Activated CD4-positive, alpha-beta T cell treated with anti-CD3 and anti-CD28 coated beads, Interleukin-2, amount 10 ng/mL, durations not matched to agents 7 days and 5 days (primary cell): ENCODE measurements at regions not wholly inside any gene's neighbourhood (a gene's known extent, or its start where the extent isn't known, plus 50 kb on each side); places are given as distances from the start of the nearest gene placed in this dataset.
"Not testable (repeated sequence)": the region's sequence is repeated elsewhere in the genome, so short reads cannot be mapped to it uniquely, and the experiment has no call there.

Experiments
- CTCF ChIA-PET: fragments of 350-600 bp; sonication (Branson Sonifier 250); formaldehyde crosslinking; loops from one replicate; lab custom pipeline; 2021; ENCODE audit warnings: antibody characterized with exemption; lab: Charles Lee
- POLR2A ChIA-PET: fragments of 350-600 bp; sonication (Branson Sonifier 250); formaldehyde crosslinking; loops from one replicate; lab custom pipeline; 2021; ENCODE audit warnings: antibody characterized with exemption; lab: Charles Lee
- DNase-seq: peaks from one replicate; pipeline ENCODE4 v3.0.0-alpha.2; 2020
- H3K27ac Mint-ChIP-seq: one replicate; pipeline ENCODE4 v1.8.0; 2021; ENCODE audit warnings: mild to moderate bottlenecking, moderate library complexity, mixed read lengths
- H3K27me3 Mint-ChIP-seq: one replicate; pipeline ENCODE4 v1.8.0; 2021; ENCODE audit warnings: mixed read lengths
- H3K36me3 Mint-ChIP-seq: one replicate; pipeline ENCODE4 v1.8.0; 2021; ENCODE audit warnings: low read depth, mixed read lengths
- H3K4me1 Mint-ChIP-seq: one replicate; pipeline ENCODE4 v1.8.0; 2021; ENCODE audit warnings: mixed read lengths
- H3K4me3 Mint-ChIP-seq: one replicate; pipeline ENCODE4 v1.8.0; 2021; ENCODE audit warnings: mild to moderate bottlenecking, moderate library complexity, mixed read lengths
- H3K9me3 Mint-ChIP-seq: one replicate; pipeline ENCODE4 v1.8.0; 2021; ENCODE audit warnings: mixed read lengths

DNA sequence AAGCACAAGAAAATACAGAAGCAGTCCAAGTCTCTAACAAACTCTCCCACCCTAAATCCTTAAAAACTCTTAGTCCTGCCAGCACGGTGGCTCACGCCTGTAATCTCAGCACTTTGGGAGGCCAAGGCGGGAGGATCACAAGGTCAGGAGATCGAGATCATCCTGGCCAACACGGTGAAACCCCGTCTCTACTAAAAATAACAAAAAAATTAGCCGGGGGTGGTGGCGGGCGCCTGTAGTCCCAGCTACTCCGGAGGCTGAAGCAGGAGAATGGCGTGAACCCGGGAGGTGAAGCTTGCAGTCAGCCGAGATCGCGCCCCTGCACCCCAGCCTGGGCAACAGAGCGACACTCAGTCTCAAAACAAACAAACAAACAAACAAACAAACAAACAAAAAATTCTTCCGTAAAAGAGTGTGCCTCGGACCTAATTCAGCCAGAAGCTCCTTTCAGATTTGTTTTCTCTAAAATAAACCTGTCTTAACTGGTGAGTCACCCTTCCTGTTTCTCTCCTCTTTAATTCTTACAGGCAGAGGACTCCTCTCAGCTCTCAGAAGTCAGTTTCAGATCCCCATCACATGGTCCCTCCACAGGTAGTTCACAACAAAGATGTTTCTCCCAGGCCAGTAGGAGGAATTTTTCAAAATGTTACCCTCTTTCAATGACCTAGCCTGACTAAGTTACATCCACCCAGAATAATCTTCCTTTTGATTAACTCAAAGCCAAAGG, 953.2 kb downstream of the STIM2 start:
- H3K4me3 Mint-ChIP-seq, H3K27ac Mint-ChIP-seq, H3K27me3 Mint-ChIP-seq, H3K9me3 Mint-ChIP-seq, POLR2A ChIA-PET, H3K4me1 Mint-ChIP-seq, CTCF ChIA-PET, H3K36me3 Mint-ChIP-seq, DNase-seq: not testable (repeated sequence)

DNA sequence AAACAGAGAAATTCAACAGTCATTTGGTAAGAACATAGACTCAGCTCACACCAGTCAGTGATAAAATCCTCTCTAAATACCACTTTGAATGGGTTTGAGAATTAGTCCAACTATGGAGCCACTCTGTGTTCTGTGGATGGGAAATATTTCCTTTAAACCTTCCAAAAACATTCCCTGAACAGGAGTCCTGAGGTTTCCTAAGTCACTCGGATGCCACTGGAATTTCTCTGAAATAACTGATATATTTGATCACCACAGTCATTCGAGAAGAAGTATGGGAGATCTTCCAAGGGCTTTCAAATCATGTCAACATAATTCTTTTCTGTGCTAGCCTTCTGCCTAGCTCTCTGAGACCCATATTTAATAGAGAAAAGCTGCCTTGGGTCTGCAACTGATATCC, 958.6 kb downstream of the STIM2 start:
- ChIA-PET CTCF (no interaction called here), POLR2A (no interaction called here)
- Mint-ChIP-seq H3K27ac (no peak overlapping the region), H3K36me3 (no peaks in the 10 kb centered on the region), H3K4me3 (no peak overlapping the region), H3K4me1 (no peaks in the 10 kb centered on the region), H3K9me3 (peaks cover 4% of the 10 kb centered on the region), H3K27me3 (no peaks in the 10 kb centered on the region)
- DNase-seq, result no peak

DNA sequence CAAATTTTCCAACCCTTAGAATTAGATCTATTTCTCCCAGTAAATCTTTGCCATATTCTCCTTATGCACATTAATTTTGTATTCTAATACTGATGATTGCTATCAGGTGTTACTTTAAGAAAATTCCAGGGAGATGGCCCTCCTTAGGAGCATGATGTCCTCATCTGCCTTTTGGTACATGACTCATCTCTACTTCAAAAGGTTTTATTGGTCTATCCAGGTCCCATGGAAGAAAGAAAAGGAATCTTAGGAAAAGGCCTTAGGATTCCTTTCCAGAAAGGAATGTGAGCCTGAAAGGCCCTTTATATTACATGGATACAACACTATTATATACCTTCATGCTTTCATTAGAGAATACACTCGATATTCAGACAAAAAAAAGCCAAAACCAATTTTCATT, 968.2 kb downstream of the STIM2 start:
- DNase-seq, result no peak
- no peaks in the 10 kb centered on the region for H3K27me3 Mint-ChIP-seq
- H3K36me3 Mint-ChIP-seq, result no peaks in the 10 kb centered on the region
- no peak overlapping the region for H3K27ac Mint-ChIP-seq
- ChIA-PET CTCF (no interaction called here), POLR2A (no interaction called here)
- H3K9me3 Mint-ChIP-seq, result peaks cover 1% of the 10 kb centered on the region
- no peaks in the 10 kb centered on the region for H3K4me1 Mint-ChIP-seq
- H3K4me3 Mint-ChIP-seq, result no peak overlapping the region

DNA sequence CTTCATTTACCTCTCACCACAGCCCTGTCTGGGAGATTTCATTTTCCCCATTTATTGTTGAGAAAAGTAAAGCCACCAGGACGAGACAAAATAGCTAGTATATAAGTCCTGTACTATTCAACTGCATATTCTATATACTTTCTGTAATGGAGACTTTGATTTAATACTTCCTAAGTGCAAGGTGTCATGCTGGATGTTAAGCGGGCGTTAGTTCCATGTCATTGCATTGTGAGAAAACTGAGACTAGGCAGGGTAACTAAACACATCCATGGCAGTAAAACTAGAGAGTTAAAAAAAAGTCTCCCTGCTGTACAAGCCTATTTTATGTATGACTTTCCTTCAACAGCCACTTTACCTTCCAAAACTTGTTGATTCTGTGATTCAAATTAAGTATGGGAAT, 969.6 kb downstream of the STIM2 start:
- H3K4me3 Mint-ChIP-seq, result no peak overlapping the region
- POLR2A ChIA-PET, result no interaction called here

DNA sequence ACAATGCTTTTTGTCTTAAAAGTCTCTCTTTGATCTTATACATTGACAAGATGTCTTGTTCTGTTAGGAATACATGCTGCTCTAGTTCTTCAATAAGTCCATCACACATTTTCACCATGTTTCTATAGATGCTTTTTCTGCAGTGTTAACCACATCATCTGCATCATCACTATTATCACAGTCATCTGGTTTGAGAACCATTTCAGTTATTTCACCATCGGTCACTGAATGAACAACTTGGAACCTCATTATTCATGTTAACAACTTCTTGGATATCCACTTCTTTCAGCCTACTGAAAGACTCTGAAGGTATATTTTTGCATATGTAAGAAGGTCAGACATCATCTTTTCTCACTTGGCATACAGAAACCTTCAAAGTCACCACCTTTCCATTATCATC, 975.2 kb downstream of the STIM2 start:
- Mint-ChIP-seq H3K27me3 (no peaks in the 10 kb centered on the region), H3K27ac (no peak overlapping the region), H3K36me3 (no peaks in the 10 kb centered on the region), H3K4me1 (no peaks in the 10 kb centered on the region), H3K4me3 (no peak overlapping the region), H3K9me3 (peaks cover 6% of the 10 kb centered on the region)
- CTCF ChIA-PET, result no interaction called here
- DNase-seq, result no peak
- POLR2A ChIA-PET, result no interaction called here

More for the DNA sequence above, 969.6 kb downstream of the STIM2 start:
- H3K27ac Mint-ChIP-seq, result no peak overlapping the region
- H3K36me3 Mint-ChIP-seq, result no peaks in the 10 kb centered on the region
- H3K4me1 Mint-ChIP-seq, result no peaks in the 10 kb centered on the region
- H3K9me3 Mint-ChIP-seq, result peaks cover 6% of the 10 kb centered on the region
- H3K27me3 Mint-ChIP-seq, result no peaks in the 10 kb centered on the region
- DNase-seq, result no peak
- CTCF ChIA-PET, result no interaction called here

DNA sequence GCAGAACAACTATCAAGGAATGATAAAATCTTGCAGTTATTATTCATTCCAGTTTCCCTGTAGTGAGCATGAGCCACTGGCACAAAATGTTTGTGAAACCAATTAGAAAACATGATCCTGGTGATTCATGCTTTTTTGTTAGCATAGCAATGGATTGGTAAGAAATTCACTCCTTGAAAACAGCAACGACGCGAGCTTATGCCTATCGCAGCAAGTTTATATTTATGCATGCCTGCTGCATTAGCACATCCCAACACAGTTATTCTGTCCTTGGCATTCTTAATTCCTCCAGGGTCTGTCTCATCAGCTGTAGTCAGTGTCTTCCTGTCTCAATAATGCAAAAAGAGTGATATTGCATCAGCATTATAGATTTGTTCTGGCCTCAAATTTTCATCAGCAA, 975.9 kb downstream of the STIM2 start:
- Mint-ChIP-seq H3K9me3 (peaks cover 6% of the 10 kb centered on the region), H3K27ac (no peak overlapping the region), H3K4me1 (no peaks in the 10 kb centered on the region), H3K4me3 (no peak overlapping the region), H3K36me3 (no peaks in the 10 kb centered on the region), H3K27me3 (no peaks in the 10 kb centered on the region)
- ChIA-PET POLR2A (no interaction called here), CTCF (no interaction called here)
- no peak for DNase-seq

DNA sequence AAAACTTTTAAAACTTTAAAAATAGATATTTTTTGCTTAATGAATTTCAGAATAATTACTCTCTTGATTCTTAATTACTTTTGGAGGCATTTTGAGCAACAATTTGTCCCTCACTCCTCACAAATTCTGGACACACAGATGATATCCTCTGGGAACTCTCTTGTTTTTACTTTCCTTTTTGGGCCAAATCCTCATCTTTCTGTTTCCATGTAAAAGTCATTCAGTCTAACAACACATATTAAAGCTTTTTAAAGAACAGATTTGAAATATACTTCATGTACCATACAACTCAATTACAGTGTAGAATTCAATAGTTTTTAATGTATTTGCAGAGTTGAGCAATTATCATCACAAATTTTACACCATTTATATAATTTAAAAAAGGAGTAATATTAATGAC, 983.1 kb downstream of the STIM2 start:
- CTCF ChIA-PET, result no interaction called here
- H3K36me3 Mint-ChIP-seq, result no peaks in the 10 kb centered on the region

DNA sequence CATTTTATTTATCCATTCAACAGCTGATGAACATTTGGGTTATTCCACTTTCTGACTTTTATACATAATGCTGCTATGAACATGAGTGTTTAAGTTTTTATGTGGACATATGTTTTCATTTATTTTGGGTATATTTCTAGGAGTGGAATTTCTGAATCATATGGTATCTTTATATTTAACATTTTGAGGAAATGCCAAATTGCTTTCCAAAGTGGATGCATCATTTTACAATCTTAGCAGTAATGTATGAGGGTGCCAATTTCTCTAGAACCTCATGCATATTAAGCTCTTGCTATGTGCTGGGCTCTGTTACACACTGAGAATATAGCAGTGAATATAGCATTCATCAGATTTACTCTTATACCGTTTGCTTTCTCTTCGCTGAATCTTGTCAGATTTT, 983.7 kb downstream of the STIM2 start:
- no peaks in the 10 kb centered on the region for H3K9me3 Mint-ChIP-seq
- H3K4me1 Mint-ChIP-seq, result no peaks in the 10 kb centered on the region
- no peak overlapping the region for H3K4me3 Mint-ChIP-seq
- ChIA-PET CTCF (no interaction called here), POLR2A (no interaction called here)
- no peaks in the 10 kb centered on the region for H3K27me3 Mint-ChIP-seq
- no peaks in the 10 kb centered on the region for H3K36me3 Mint-ChIP-seq
- no peak for DNase-seq
- no peak overlapping the region for H3K27ac Mint-ChIP-seq

More for the DNA sequence above, 983.1 kb downstream of the STIM2 start:
- POLR2A ChIA-PET, result no interaction called here
- H3K27ac Mint-ChIP-seq, result no peak overlapping the region
- H3K4me1 Mint-ChIP-seq, result no peaks in the 10 kb centered on the region
- H3K9me3 Mint-ChIP-seq, result no peaks in the 10 kb centered on the region
- H3K27me3 Mint-ChIP-seq, result no peaks in the 10 kb centered on the region
- no peak for DNase-seq
- no peak overlapping the region for H3K4me3 Mint-ChIP-seq

DNA sequence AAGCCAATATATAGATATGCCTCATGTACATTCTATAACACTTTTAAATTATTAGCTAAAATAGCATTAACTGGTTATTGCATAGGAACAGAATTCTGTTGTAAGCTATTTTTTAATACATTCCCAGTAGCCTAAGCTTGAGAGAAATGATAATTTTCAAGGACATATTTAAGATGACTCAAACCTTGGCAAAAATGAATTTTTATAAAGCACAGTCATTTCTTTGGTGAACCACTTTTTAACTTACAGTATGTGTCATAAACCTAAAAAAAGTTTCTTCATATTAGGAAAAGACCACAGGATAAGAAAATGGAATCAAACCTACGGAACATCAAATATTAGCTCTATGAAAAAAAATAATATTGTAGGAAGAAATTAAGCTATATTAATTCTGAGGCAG, 986.3 kb downstream of the STIM2 start:
- Mint-ChIP-seq H3K27ac (no peak overlapping the region), H3K4me3 (no peak overlapping the region), H3K9me3 (no peaks in the 10 kb centered on the region), H3K4me1 (no peaks in the 10 kb centered on the region), H3K27me3 (no peaks in the 10 kb centered on the region), H3K36me3 (no peaks in the 10 kb centered on the region)
- ChIA-PET POLR2A (no interaction called here), CTCF (no interaction called here)
- no peak for DNase-seq

DNA sequence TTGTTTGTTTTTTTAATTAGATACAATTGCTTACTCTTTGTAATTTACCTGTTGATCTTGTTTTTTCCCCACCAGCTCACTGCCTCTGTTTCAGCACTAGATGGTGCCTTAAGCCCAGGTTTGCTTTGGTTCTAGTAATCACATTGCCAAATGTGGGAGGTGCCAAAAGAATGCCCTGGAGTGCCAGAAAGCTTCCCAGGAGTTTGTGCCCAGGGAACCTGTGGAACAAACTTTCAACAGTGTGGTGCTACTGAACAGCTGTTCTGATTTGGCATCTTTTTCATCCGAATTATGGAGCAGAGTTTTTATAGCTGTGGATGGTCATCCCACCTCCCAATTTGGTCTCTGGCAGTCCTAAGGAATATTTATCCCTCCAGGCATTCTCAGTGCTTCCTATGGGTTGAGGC, 1000.7 kb downstream of the STIM2 start:
- no peak for DNase-seq
- H3K27ac Mint-ChIP-seq, result no peak overlapping the region
- no peaks in the 10 kb centered on the region for H3K36me3 Mint-ChIP-seq
- no peaks in the 10 kb centered on the region for H3K4me1 Mint-ChIP-seq
- H3K4me3 Mint-ChIP-seq, result no peak overlapping the region
- ChIA-PET CTCF (no interaction called here), POLR2A (no interaction called here)
- no peaks in the 10 kb centered on the region for H3K9me3 Mint-ChIP-seq
- no peaks in the 10 kb centered on the region for H3K27me3 Mint-ChIP-seq

DNA sequence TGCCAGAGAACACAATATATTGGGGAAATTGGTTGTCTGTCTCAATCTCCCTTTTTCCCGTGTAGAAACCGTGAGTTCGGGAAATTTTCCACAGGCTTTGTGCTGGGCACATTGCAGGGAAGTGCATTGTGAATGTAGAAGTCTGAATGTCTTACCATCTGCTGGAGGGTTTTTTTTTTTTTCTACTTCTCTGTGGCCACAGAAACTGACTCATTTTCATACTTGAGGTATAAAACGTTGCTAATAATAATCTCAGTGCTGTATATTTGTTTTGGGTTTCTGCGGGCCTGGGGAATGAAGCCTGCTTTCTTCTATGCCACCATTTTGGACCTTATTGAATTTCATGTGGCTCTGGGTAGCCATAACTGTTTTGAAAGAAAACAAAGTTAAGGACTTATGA, 1001.2 kb downstream of the STIM2 start:
- no peaks in the 10 kb centered on the region for H3K36me3 Mint-ChIP-seq
- H3K9me3 Mint-ChIP-seq, result no peaks in the 10 kb centered on the region
- CTCF ChIA-PET, result no interaction called here
- POLR2A ChIA-PET, result no interaction called here
- H3K4me1 Mint-ChIP-seq, result no peaks in the 10 kb centered on the region
- no peaks in the 10 kb centered on the region for H3K27me3 Mint-ChIP-seq
- DNase-seq, result no peak
- H3K27ac Mint-ChIP-seq, result no peak overlapping the region
- no peak overlapping the region for H3K4me3 Mint-ChIP-seq

DNA sequence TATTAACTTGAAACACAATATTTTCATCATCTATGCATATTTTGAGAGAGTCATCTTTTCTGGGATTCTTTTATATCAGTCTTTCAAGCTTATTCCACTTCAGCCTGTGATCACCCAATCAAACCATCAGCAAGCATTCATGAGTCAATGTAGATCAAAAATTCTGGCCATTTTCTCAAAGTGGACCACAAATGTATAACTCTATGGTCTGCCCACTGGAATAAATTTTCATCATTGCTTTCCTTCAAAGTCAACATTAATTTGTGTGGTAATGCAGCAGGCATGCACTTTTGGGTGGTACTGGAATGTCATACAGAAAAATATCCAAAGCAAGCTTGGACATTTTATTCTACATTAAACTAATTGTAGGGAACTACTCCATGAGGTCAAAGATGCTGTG, 1013.0 kb downstream of the STIM2 start:
- H3K27ac Mint-ChIP-seq, result no peak overlapping the region
- POLR2A ChIA-PET, result no interaction called here
- H3K4me1 Mint-ChIP-seq, result no peaks in the 10 kb centered on the region
- H3K27me3 Mint-ChIP-seq, result no peaks in the 10 kb centered on the region
- DNase-seq, result no peak
- H3K9me3 Mint-ChIP-seq, result no peaks in the 10 kb centered on the region
- CTCF ChIA-PET, result no interaction called here
- no peaks in the 10 kb centered on the region for H3K36me3 Mint-ChIP-seq
- no peak overlapping the region for H3K4me3 Mint-ChIP-seq

DNA sequence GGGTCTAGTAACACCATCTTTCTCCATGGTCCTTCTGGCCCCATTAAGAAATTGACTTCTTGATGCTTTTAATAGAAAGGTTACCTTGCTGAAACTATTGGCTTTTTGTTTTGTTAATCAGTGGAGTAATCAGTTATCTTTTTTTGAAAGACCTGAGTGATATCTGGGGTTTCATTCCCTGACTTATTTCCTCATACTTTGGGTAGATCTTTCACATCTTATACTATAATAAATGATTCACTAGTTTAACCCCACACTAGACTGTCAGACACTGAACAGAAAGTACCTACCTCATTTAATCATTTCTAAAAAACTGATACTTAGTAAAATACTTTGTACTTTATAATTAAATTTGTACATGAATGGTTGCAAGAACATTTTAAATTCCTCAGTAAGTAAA, 1021.1 kb downstream of the STIM2 start:
- H3K27ac Mint-ChIP-seq, result no peak overlapping the region
- H3K4me1 Mint-ChIP-seq, result no peaks in the 10 kb centered on the region
- no peaks in the 10 kb centered on the region for H3K36me3 Mint-ChIP-seq
- peaks cover 5% of the 10 kb centered on the region for H3K9me3 Mint-ChIP-seq
- H3K4me3 Mint-ChIP-seq, result no peak overlapping the region
- H3K27me3 Mint-ChIP-seq, result no peaks in the 10 kb centered on the region
- ChIA-PET CTCF (no interaction called here), POLR2A (no interaction called here)
- no peak for DNase-seq

DNA sequence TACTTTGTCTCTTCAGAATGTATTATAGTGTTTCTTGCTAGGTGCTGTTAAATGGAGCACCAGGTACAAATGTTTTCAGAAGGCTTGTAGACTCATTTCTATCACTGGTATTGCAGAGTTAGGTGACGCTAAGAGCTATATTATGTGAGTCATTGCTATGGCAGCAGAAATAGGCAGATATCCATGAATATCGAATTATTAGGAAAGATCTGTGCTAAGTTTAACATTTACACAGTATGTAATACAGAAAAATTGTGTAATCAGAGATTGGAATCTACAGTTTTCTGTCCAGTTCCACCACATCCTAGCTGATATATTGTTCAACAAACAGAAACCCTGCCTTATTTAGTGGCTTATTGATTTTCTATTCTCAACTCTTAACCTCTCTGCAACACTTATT, 1025.5 kb downstream of the STIM2 start:
- CTCF ChIA-PET, result no interaction called here
- Mint-ChIP-seq H3K4me3 (no peak overlapping the region), H3K9me3 (peaks cover 8% of the 10 kb centered on the region), H3K27ac (no peak overlapping the region), H3K36me3 (no peaks in the 10 kb centered on the region), H3K27me3 (no peaks in the 10 kb centered on the region), H3K4me1 (no peaks in the 10 kb centered on the region)
- POLR2A ChIA-PET, result no interaction called here
- DNase-seq, result no peak
